ENCODE measurements at regions not wholly inside any gene's neighbourhood (a gene's known extent, or its start where the extent isn't known, plus 50 kb on each side); places are given as distances from the start of the nearest gene placed in this dataset.
A peak's percentile ranks its signal among the peaks of the same experiment; 100 is the strongest.

GRCh38 chr20:51958099-51959065 is 156.1 kb upstream of the SALL4 start:
- POLR2A ChIA-PET (ENCODE audit: partially characterized antibody), result interaction anchor here (1.0 to 1.6 kb wide), 3 partner anchors 9 to 158 kb away, joined by 3 read pairs; no protein-coding TSS in a partner anchor
- no peak overlapping the region for H3K14ac ChIP-seq (ENCODE audit: insufficient read length)
- CTCF ChIA-PET (ENCODE audit: partially characterized antibody), result interaction anchor here (0.8 to 1.5 kb wide), 2 partner anchors 8 to 158 kb away, joined by 3 read pairs; no protein-coding TSS in a partner anchor
- H3K23me2 ChIP-seq (ENCODE audit: low read depth, low read length), result no peaks in the 10 kb centered on the region
- no peak for FAIRE-seq
- no peaks in the 10 kb centered on the region for H3K9me3 ChIP-seq (ENCODE audit: insufficient read depth in 2 of 2, low read depth in 1 of 2, low read length in 1 of 2)
- H4K5ac ChIP-seq (ENCODE audit: insufficient read length, low read depth, low read length), result peak overlapping the region; percentile 62
- H2BK15ac ChIP-seq (ENCODE audit: low read length), result no peak overlapping the region
- no peak overlapping the region for H2BK5ac ChIP-seq (ENCODE audit: low read depth, low read length)
- no peak overlapping the region for H3K4ac ChIP-seq (replicated peaks; ENCODE audit: insufficient read length, low read depth, low read length)
- H3K4me3 ChIP-seq (ENCODE audit: extremely low read depth in 1 of 4, insufficient read depth in 2 of 4, low read depth in 3 of 4, low read length in 4 of 4), result peak overlapping the region in 1 of 4 experiments; percentile 25; a peak in 1 of 8 replicates
- H2BK120ac ChIP-seq (replicated peaks; ENCODE audit: low read depth, low read length), result no peak overlapping the region
- TF ChIP-seq CEBPB (IDR thresholded peaks at IDR 0.05; ENCODE audit: low read depth, low read length), result peak; percentile 81
- TF ChIP-seq ZNF274 (IDR thresholded peaks at IDR 0.05; ENCODE audit: borderline replicate concordance, extremely low read depth, low read length), result no peak
- no peak for TF ChIP-seq GABPA (IDR thresholded peaks at IDR 0.05; ENCODE audit: borderline replicate concordance, insufficient read depth, low read length)
- no peak for TF ChIP-seq TCF12 (IDR thresholded peaks at IDR 0.05; ENCODE audit: low read depth, low read length)
- TF ChIP-seq MAX (IDR thresholded peaks at IDR 0.05), result no peak
- TF ChIP-seq RFX5 (IDR thresholded peaks at IDR 0.05; ENCODE audit: borderline replicate concordance, low read depth, low read length), result no peak
- no peak overlapping the region for H4K91ac ChIP-seq (replicated peaks; ENCODE audit: insufficient read length, low read length)
- H2AFZ ChIP-seq (ENCODE audit: low read length), result no peak overlapping the region
- H2AK5ac ChIP-seq (ENCODE audit: low read depth, low read length), result no peak overlapping the region
- no peak overlapping the region for H3K56ac ChIP-seq (replicated peaks; ENCODE audit: insufficient read length, low read depth, low read length)
- no peak overlapping the region for H2BK12ac ChIP-seq (ENCODE audit: low read depth, low read length)
- peaks cover 8 to 25% (median 20%) of the 10 kb centered on the region in 4 experiments; a peak in 6 of 7 replicates for H3K4me1 ChIP-seq (replicated peaks in 1 of 4; ENCODE audit: control insufficient read depth in 3 of 4, insufficient read depth in 4 of 4, low read length in 3 of 4)
- no peak overlapping the region for H3K23ac ChIP-seq (ENCODE audit: insufficient read length)
- H2BK20ac ChIP-seq (ENCODE audit: low read length), result no peak overlapping the region
- H4K20me1 ChIP-seq (replicated peaks in 1 of 2; ENCODE audit: control insufficient read depth in 1 of 2, insufficient read depth in 2 of 2, low read length in 2 of 2), result no peaks in the 10 kb centered on the region
- H3K18ac ChIP-seq (ENCODE audit: extremely low read depth, low read length), result no peak overlapping the region; the same call in 1 of the 2 replicates
- no peak overlapping the region for H3K9ac ChIP-seq (replicated peaks in 1 of 4; ENCODE audit: extremely low read depth in 1 of 4, low read depth in 3 of 4, low read length in 3 of 4)
- peak overlapping the region; percentile 7 to 19; a peak in 2 of 4 replicates for H3K4me2 ChIP-seq (ENCODE audit: insufficient read depth in 1 of 2, low read depth in 2 of 2, low read length in 2 of 2)
- H3K79me1 ChIP-seq (ENCODE audit: low read depth, low read length), result no peaks in the 10 kb centered on the region
- no peaks in the 10 kb centered on the region for H3K79me2 ChIP-seq (ENCODE audit: control insufficient read depth in 1 of 2, insufficient read depth in 2 of 2, low read length in 2 of 2)
- DNase-seq (ENCODE audit: low read depth in 1 of 2, low spot score in 2 of 2), result no peak
- no peaks in the 10 kb centered on the region for H3K27me3 ChIP-seq (replicated peaks in 1 of 4; ENCODE audit: control insufficient read depth in 3 of 4, extremely low read depth in 1 of 4, insufficient read depth in 3 of 4, low read length in 3 of 4)
- no peaks in the 10 kb centered on the region for H3K36me3 ChIP-seq (ENCODE audit: control insufficient read depth in 2 of 4, insufficient read depth in 4 of 4, low read length in 3 of 4)
- no peak overlapping the region for H3K27ac ChIP-seq (ENCODE audit: low read depth, low read length)
- no peak overlapping the region for H4K8ac ChIP-seq (ENCODE audit: extremely low read depth, insufficient read depth, low read length)
- 59% methylated on average over 11 of the region's 11 CpGs; no CpG with 5 or more reads in 1 of the 2 experiments for WGBS, 2 experiments (ENCODE audit: extremely low coverage in 1 of 2, insufficient coverage in 1 of 2, insufficient read length in 1 of 2, insufficient replicate concordance in 2 of 2, low coverage in 1 of 2, low lambda C conversion rate in 2 of 2, missing lambda C conversion rate in 1 of 2)

Data from H1 (cell line).